NT2/D1 (cell line): ENCODE measurements at regions not wholly inside any gene's neighbourhood (a gene's known extent, or its start where the extent isn't known, plus 50 kb on each side); places are given as distances from the start of the nearest gene placed in this dataset.

Source experiments
- SUZ12 ChIP-seq: IDR thresholded peaks from 2 replicates; pipeline ENCODE4 v1.6.1; 2011; ENCODE audit not compliant: insufficient read length, insufficient read depth; ENCODE audit errors: extremely low read depth
- YY1 ChIP-seq: IDR thresholded peaks from 2 replicates; pipeline ENCODE4 v1.6.1; 2011; ENCODE audit not compliant: insufficient read length, insufficient read depth
- ZNF274 ChIP-seq: IDR thresholded peaks from 2 replicates; pipeline ENCODE4 v1.6.1; 2011; ENCODE audit warnings: mild to moderate bottlenecking, low read depth, low read length

DNA sequence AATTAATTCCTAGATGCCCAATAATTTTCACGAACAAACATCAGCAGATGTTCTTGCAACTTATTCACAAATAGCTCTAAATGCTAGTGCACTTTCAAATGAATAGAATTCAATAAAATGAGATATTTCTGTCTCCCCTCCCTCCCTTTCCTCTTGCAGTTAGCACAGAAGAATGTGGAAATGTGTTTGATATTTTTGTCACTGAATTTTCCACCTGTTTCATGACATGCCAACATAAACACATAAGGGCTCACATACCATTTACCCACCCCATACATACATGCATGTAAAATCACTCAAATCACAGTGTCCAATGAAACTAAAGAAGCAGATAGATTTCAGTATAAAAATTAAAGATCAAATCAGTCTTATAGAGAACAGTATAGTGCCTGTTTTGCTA, 746.9 kb upstream of the MARCKS start:
- TF ChIP-seq ZNF274 (no peak), YY1 (no peak), SUZ12 (no peak)
